HG02798 (cell line): ENCODE measurements at regions not wholly inside any gene's neighbourhood (a gene's known extent, or its start where the extent isn't known, plus 50 kb on each side); places are given as distances from the start of the nearest gene placed in this dataset.
"Not testable (repeated sequence)": the region's sequence is repeated elsewhere in the genome, so short reads cannot be mapped to it uniquely, and the experiment has no call there.

Experiments
- ATAC-seq: cut with Tn5 transposase; IDR thresholded peaks from one replicate; pipeline ENCODE4 v1.9.1; 2021; ENCODE audit warnings: mild to moderate bottlenecking; ENCODE audit not compliant: unreplicated experiment, poor library complexity

- ATAC-seq, result peak; percentile 95
These were observed 344.0 kb downstream of the PIK3C3 start for GRCh38 chr18:42298759-42299675.

- no peak for ATAC-seq
These were observed 351.0 kb downstream of the PIK3C3 start for GRCh38 chr18:42305869-42306593.

- ATAC-seq, result no peak
These were observed 351.6 kb downstream of the PIK3C3 start for GRCh38 chr18:42306594-42306980.

- ATAC-seq, result no peak
These were observed 355.9 kb downstream of the PIK3C3 start for GRCh38 chr18:42310956-42311355.

- ATAC-seq, result no peak
These were observed 371.7 kb downstream of the PIK3C3 start for GRCh38 chr18:42326752-42327151.

- ATAC-seq, result no peak
These were observed 373.9 kb downstream of the PIK3C3 start for GRCh38 chr18:42328931-42329330.

GRCh38 chr18:42330296-42330695 lies 375.3 kb downstream of the PIK3C3 start:
- no peak for ATAC-seq

- ATAC-seq, result no peak
These were observed 378.5 kb downstream of the PIK3C3 start for GRCh38 chr18:42333558-42333957.

- no peak for ATAC-seq
These were observed 379.9 kb downstream of the PIK3C3 start for GRCh38 chr18:42334931-42335330.

GRCh38 chr18:42336139-42336538 lies 381.1 kb downstream of the PIK3C3 start:
- ATAC-seq, result no peak

GRCh38 chr18:42337337-42337736 lies 382.3 kb downstream of the PIK3C3 start:
- not testable (repeated sequence) for ATAC-seq

- no peak for ATAC-seq
These were observed 383.6 kb downstream of the PIK3C3 start for GRCh38 chr18:42338683-42339082.

- ATAC-seq, result no peak
These were observed 384.3 kb downstream of the PIK3C3 start for GRCh38 chr18:42339372-42339771.

- no peak for ATAC-seq
These were observed 385.5 kb downstream of the PIK3C3 start for GRCh38 chr18:42340423-42341009.

- ATAC-seq, result no peak
These were observed 386.4 kb downstream of the PIK3C3 start for GRCh38 chr18:42341423-42341822.

GRCh38 chr18:42348722-42349121 lies 393.7 kb downstream of the PIK3C3 start:
- no peak for ATAC-seq

- ATAC-seq, result no peak
These were observed 396.4 kb downstream of the PIK3C3 start for GRCh38 chr18:42351455-42351854.

GRCh38 chr18:42360716-42361115 lies 405.7 kb downstream of the PIK3C3 start:
- ATAC-seq, result no peak

GRCh38 chr18:42363446-42364441 lies 408.7 kb downstream of the PIK3C3 start:
- ATAC-seq, result no peak

- no peak for ATAC-seq
These were observed 409.7 kb downstream of the PIK3C3 start for GRCh38 chr18:42364766-42365165.
